ENCODE measurements at regions not wholly inside any gene's neighbourhood (a gene's known extent, or its start where the extent isn't known, plus 50 kb on each side); places are given as distances from the start of the nearest gene placed in this dataset.

DNA sequence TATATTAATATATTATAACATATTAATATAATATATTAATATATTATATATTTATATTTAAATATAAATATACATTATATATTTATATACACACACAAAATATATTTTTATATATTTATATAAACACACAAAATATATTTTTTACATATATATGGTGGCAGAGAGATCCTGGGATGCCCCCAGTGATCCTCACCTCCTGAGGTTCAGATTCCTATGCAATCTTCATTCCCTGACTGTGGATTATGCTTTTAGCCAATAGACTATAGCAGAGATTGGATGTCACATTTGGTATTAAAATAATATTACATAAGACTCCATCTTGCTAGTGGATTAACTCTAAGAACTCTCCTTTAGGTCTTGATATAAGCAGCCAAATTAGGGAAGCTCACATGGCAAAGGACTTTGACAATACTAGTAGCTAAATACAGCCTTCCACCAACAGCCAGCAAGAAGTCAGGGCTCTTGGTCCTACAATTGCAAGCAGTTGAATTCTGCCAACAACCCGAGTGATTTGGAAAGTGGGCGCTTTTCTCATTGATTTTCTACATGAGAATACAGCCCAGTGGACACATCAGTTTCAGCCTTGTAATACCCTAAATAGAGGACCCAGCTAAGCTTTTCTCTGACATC, 681.0 kb downstream of the C6orf118 start:
- TF ChIP-seq, protein P1, sequence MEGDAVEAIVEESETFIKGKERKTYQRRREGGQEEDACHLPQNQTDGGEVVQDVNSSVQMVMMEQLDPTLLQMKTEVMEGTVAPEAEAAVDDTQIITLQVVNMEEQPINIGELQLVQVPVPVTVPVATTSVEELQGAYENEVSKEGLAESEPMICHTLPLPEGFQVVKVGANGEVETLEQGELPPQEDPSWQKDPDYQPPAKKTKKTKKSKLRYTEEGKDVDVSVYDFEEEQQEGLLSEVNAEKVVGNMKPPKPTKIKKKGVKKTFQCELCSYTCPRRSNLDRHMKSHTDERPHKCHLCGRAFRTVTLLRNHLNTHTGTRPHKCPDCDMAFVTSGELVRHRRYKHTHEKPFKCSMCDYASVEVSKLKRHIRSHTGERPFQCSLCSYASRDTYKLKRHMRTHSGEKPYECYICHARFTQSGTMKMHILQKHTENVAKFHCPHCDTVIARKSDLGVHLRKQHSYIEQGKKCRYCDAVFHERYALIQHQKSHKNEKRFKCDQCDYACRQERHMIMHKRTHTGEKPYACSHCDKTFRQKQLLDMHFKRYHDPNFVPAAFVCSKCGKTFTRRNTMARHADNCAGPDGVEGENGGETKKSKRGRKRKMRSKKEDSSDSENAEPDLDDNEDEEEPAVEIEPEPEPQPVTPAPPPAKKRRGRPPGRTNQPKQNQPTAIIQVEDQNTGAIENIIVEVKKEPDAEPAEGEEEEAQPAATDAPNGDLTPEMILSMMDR (IDR thresholded peaks at IDR 0.05; ENCODE audit: poor library complexity, severe bottlenecking), result no peak
- TF ChIP-seq POLR2AphosphoS5 (IDR thresholded peaks at IDR 0.05), result no peak
- TF ChIP-seq EZH2 (IDR thresholded peaks at IDR 0.05; ENCODE audit: borderline replicate concordance, insufficient read depth, low read length, poor library complexity, severe bottlenecking), result no peak

Measured in neural cell (in vitro differentiated cells).